SK-N-SH (cell line): ENCODE measurements at regions not wholly inside any gene's neighbourhood (a gene's known extent, or its start where the extent isn't known, plus 50 kb on each side); places are given as distances from the start of the nearest gene placed in this dataset.

Source experiments
- EP300 ChIP-seq, 2 experiments: IDR thresholded peaks; 2 replicates each; pipeline versions ENCODE4 v1.4.0 to v1.6.1; 2012; ENCODE audit warnings: borderline replicate concordance in 1 of 2, low read depth in 1 of 2, low read length in 1 of 2
- JUND ChIP-seq: IDR thresholded peaks from 2 replicates; pipeline ENCODE4 v1.4.0; 2012
- RAD21 ChIP-seq: IDR thresholded peaks from 2 replicates; pipeline ENCODE4 v1.6.1; 2012; ENCODE audit warnings: mild to moderate bottlenecking, low read length
- TF ChIP-seq, protein P1 (sequence below): fragments of 200-600 bp; sonication (generic); IDR thresholded peaks from 2 replicates; pipeline ENCODE4 v1.6.1; 2017; ENCODE audit warnings: antibody characterized with exemption, mild to moderate bottlenecking, moderate library complexity

DNA sequence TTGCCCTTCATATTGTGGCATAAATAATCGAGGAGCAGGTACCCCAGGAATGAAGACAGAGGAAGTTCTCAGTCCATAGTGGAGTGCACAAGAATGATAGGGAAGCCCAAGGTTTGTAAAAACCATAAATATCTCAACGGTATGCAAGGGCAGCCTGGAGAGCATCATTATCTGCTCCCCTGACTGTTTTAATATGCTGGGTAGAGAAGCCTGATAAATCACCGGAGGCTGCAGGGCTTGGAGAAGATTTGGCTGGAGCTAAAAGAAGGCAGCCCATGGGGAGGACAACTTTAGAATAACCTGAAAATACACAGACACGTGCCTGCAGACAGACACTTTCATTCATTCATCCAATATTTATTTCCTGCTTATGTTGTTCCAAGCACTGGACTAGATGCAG lies 205.2 kb upstream of the RPL38 start:
- TF ChIP-seq RAD21 (no peak), JUND (no peak), EP300 (IDR thresholded peaks at IDR 0.05; ENCODE audit: borderline replicate concordance in 1 of 2, low read depth in 1 of 2, low read length in 1 of 2) (no peak)
- TF ChIP-seq, protein P1, sequence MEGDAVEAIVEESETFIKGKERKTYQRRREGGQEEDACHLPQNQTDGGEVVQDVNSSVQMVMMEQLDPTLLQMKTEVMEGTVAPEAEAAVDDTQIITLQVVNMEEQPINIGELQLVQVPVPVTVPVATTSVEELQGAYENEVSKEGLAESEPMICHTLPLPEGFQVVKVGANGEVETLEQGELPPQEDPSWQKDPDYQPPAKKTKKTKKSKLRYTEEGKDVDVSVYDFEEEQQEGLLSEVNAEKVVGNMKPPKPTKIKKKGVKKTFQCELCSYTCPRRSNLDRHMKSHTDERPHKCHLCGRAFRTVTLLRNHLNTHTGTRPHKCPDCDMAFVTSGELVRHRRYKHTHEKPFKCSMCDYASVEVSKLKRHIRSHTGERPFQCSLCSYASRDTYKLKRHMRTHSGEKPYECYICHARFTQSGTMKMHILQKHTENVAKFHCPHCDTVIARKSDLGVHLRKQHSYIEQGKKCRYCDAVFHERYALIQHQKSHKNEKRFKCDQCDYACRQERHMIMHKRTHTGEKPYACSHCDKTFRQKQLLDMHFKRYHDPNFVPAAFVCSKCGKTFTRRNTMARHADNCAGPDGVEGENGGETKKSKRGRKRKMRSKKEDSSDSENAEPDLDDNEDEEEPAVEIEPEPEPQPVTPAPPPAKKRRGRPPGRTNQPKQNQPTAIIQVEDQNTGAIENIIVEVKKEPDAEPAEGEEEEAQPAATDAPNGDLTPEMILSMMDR = no peak
